Thyroid gland (tissue), 4 donors: ENCODE measurements at regions not wholly inside any gene's neighbourhood (a gene's known extent, or its start where the extent isn't known, plus 50 kb on each side); places are given as distances from the start of the nearest gene placed in this dataset.

Source experiments
- POLR2A ChIP-seq, 2 donors: fragments of 450-650 bp; IDR thresholded peaks; one replicate each; pipeline ENCODE4 v1.6.1; 2017; ENCODE audit warnings: antibody characterized with exemption in 2 of 2, mild to moderate bottlenecking in 2 of 2, moderate library complexity in 1 of 2
- TF ChIP-seq, protein P1 (sequence below), 6 experiments: fragments of 200-600 bp in 3 of 6; fragments of 450-650 bp in 3 of 6; sonication (generic) in 3 of 6; IDR thresholded peaks; one replicate each; pipeline ENCODE4 v1.5.1; 2016 to 2019; ENCODE audit warnings: antibody characterized with exemption in 6 of 6, mild to moderate bottlenecking in 2 of 6, inconsistent platforms in 1 of 6, moderate library complexity in 1 of 6

DNA sequence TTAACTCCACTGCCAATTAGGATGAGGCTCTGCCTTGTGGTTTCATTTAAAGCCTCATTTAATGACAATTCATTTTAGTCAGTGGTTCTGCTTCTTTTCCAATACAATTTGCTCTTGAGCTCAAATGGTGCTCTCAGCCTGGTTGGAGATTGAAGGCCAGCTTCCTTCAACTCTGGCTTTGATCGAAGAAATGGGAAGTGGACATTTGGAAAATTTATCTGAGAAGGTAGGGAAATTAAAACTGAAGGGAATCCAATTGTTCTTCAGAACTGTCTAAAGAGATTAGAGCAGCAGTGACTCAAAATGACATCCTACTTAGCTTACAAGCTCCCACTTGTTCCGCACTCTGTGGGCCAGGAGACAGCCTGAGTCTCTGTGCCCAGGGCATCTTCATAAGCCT, 206.8 kb downstream of the SMARCA1 start:
- TF ChIP-seq, protein P1, sequence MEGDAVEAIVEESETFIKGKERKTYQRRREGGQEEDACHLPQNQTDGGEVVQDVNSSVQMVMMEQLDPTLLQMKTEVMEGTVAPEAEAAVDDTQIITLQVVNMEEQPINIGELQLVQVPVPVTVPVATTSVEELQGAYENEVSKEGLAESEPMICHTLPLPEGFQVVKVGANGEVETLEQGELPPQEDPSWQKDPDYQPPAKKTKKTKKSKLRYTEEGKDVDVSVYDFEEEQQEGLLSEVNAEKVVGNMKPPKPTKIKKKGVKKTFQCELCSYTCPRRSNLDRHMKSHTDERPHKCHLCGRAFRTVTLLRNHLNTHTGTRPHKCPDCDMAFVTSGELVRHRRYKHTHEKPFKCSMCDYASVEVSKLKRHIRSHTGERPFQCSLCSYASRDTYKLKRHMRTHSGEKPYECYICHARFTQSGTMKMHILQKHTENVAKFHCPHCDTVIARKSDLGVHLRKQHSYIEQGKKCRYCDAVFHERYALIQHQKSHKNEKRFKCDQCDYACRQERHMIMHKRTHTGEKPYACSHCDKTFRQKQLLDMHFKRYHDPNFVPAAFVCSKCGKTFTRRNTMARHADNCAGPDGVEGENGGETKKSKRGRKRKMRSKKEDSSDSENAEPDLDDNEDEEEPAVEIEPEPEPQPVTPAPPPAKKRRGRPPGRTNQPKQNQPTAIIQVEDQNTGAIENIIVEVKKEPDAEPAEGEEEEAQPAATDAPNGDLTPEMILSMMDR (IDR thresholded peaks at IDR 0.05) = no peak
- TF ChIP-seq POLR2A (IDR thresholded peaks at IDR 0.05) = no peak
